Lung (tissue), 11 donors: ENCODE measurements at regions not wholly inside any gene's neighbourhood (a gene's known extent, or its start where the extent isn't known, plus 50 kb on each side); places are given as distances from the start of the nearest gene placed in this dataset.

ENCODE experiments used
- ATAC-seq: fragments of 200-7000 bp; cut with Tn5 transposase; one replicate; pipeline ENCODE4 v1.9.1; 2020; ENCODE audit warnings: moderate number of reproducible peaks; ENCODE audit not compliant: insufficient read depth, low FRiP score
- DNase-seq, 3 donors: peaks; one replicate each; pipeline ENCODE4 v3.0.0-alpha.2; 2013 to 2017
- H3K27ac ChIP-seq, 2 donors: one replicate each; pipeline ENCODE4 v1.5.1; 2013; ENCODE audit warnings: mild to moderate bottlenecking in 2 of 2, moderate library complexity in 2 of 2, control low read depth in 1 of 2, inconsistent platforms in 1 of 2, low read depth in 1 of 2, low read length in 1 of 2
- H3K27me3 ChIP-seq, 3 donors: one replicate each; pipeline ENCODE4 v1.5.1; 2013; ENCODE audit warnings: low read length in 2 of 3; ENCODE audit not compliant: control insufficient read depth in 3 of 3, insufficient read depth in 3 of 3
- H3K36me3 ChIP-seq, 4 donors: one replicate each; pipeline ENCODE4 v1.5.1; 2013; ENCODE audit warnings: low read length in 4 of 4, mild to moderate bottlenecking in 1 of 4, moderate library complexity in 1 of 4; ENCODE audit not compliant: control insufficient read depth in 4 of 4, insufficient read depth in 4 of 4
- H3K4me1 ChIP-seq, 5 donors: one replicate each; pipeline ENCODE4 v1.5.1; 2013; ENCODE audit warnings: low read length in 5 of 5, mild to moderate bottlenecking in 2 of 5, moderate library complexity in 1 of 5; ENCODE audit not compliant: control insufficient read depth in 5 of 5, insufficient read depth in 5 of 5
- H3K4me3 ChIP-seq: one replicate; pipeline ENCODE4 v1.5.1; 2013; ENCODE audit warnings: mild to moderate bottlenecking, control low read depth, moderate library complexity
- H3K9ac ChIP-seq, 2 donors: one replicate each; pipeline ENCODE4 v1.5.1; 2013; ENCODE audit warnings: low read length in 2 of 2, control low read depth in 1 of 2; ENCODE audit not compliant: insufficient read depth in 1 of 2
- H3K9me3 ChIP-seq, 4 donors: one replicate each; pipeline ENCODE4 v1.5.1; 2013; ENCODE audit warnings: low read length in 3 of 4, mild to moderate bottlenecking in 1 of 4, moderate library complexity in 1 of 4; ENCODE audit not compliant: control insufficient read depth in 4 of 4, insufficient read depth in 3 of 4
- CTCF ChIP-seq: IDR thresholded peaks from 2 replicates; pipeline ENCODE4 v1.5.1; 2012; ENCODE audit warnings: mild to moderate bottlenecking; ENCODE audit errors: control extremely low read depth, extremely low read depth
- WGBS, 2 donors: extraction: QIAGEN DNeasy Blood & Tissue Kit; methylation state at CpG; one replicate each; pipeline ENCODE4 v1.1.7; 2013; 5-methylcytosine and 5-hydroxymethylcytosine counted together
- donor health status: control.
- donor health status: control.
- donor health status: Bipolar disorder and iron deficiency.
- donor health status: healthy.
- donor health status: DM: yes; HTN: yes; CAD: no.

GRCh38 chr2:207475546-207475945, 54.2 kb upstream of the CREB1 start:
- DNase-seq: no peak
- H3K9me3 ChIP-seq: no peaks in the 10 kb centered on the region
- H3K4me1 ChIP-seq: peaks cover 0 to 13% (median 6%) of the 10 kb centered on the region in 5 donors
- no peak overlapping the region for H3K9ac ChIP-seq
- TF ChIP-seq CTCF: no peak
- no peaks in the 10 kb centered on the region for H3K36me3 ChIP-seq
- H3K27ac ChIP-seq: no peak overlapping the region
- WGBS, 2 donors: 77 to 85% methylated on average over 3 of the region's 3 CpGs
- ATAC-seq: no peak
- no peaks in the 10 kb centered on the region for H3K27me3 ChIP-seq
- no peak overlapping the region for H3K4me3 ChIP-seq

- Histone ChIP-seq H3K9me3 (no peaks in the 10 kb centered on the region), H3K27ac (no peak overlapping the region), H3K9ac (no peak overlapping the region), H3K27me3 (no peaks in the 10 kb centered on the region), H3K4me1 (peaks cover 0 to 7% (median 2%) of the 10 kb centered on the region in 5 donors), H3K36me3 (no peaks in the 10 kb centered on the region), H3K4me3 (no peak overlapping the region)
- WGBS, 2 donors: 90% methylated on average over 5 of the region's 5 CpGs
- DNase-seq (no peak), ATAC-seq (no peak)
- TF ChIP-seq CTCF: no peak
Observed at GRCh38 chr2:207477896-207478295, 51.9 kb upstream of the CREB1 start.

GRCh38 chr2:207478572-207478971, 51.2 kb upstream of the CREB1 start:
- no peak for TF ChIP-seq CTCF
- Histone ChIP-seq H3K4me3 (no peak overlapping the region), H3K36me3 (no peaks in the 10 kb centered on the region), H3K9ac (no peak overlapping the region), H3K9me3 (no peaks in the 10 kb centered on the region), H3K4me1 (peaks cover 0 to 8% (median 0%) of the 10 kb centered on the region in 5 donors), H3K27me3 (no peaks in the 10 kb centered on the region), H3K27ac (no peak overlapping the region)
- DNase-seq (no peak), ATAC-seq (no peak)
- 26 to 59% methylated on average over 3 of the region's 3 CpGs for WGBS, 2 donors

GRCh38 chr2:207479198-207479785, 50.5 kb upstream of the CREB1 start:
- DNase-seq: no peak
- WGBS, 2 donors: 73 to 81% methylated on average over 5 of the region's 5 CpGs

More at GRCh38 chr2:207479198-207479785, 50.5 kb upstream of the CREB1 start:
- H3K27ac ChIP-seq: no peak overlapping the region
- H3K9ac ChIP-seq: no peak overlapping the region
- no peaks in the 10 kb centered on the region for H3K36me3 ChIP-seq
- H3K4me1 ChIP-seq: peaks cover 0 to 12% (median 0%) of the 10 kb centered on the region in 5 donors
- TF ChIP-seq CTCF: no peak
- H3K27me3 ChIP-seq: no peaks in the 10 kb centered on the region
- no peak for ATAC-seq
- H3K4me3 ChIP-seq: no peak overlapping the region
- H3K9me3 ChIP-seq: no peaks in the 10 kb centered on the region
